ENCODE measurements at regions not wholly inside any gene's neighbourhood (a gene's known extent, or its start where the extent isn't known, plus 50 kb on each side); places are given as distances from the start of the nearest gene placed in this dataset.

DNA sequence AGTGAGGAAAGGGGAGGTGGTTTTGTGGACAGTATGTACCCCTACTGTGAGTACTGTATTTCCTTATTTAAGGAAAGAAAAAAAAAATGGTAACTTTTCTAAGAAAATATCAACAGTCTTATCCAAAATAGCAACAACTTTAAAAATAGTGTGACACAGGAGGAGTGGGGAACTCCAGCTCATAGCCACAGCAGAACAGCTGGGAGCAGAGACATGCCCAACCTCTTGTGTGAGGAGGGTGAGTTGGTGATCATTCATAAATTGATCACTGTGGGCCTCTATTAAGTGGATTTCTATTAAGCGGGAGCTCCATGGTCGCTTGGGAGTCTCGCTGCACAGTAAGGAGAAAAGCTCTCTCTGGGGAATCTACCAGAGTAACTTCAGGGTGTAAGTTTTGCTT is 158.8 kb upstream of the DUSP10 start:
- Histone ChIP-seq H2AFZ (ENCODE audit: low read length) (no peak overlapping the region), H3F3A (ENCODE audit: low read depth) (no peaks in the 10 kb centered on the region), H3K79me2 (ENCODE audit: insufficient read depth, low read length) (no peaks in the 10 kb centered on the region), H3K4me2 (ENCODE audit: low read depth, low read length, poor library complexity, severe bottlenecking) (no peak overlapping the region), H3K27me3 (ENCODE audit: insufficient read depth, low read length, poor library complexity, severe bottlenecking) (no peaks in the 10 kb centered on the region), H4K20me1 (ENCODE audit: insufficient read depth, low read length, poor library complexity, severe bottlenecking) (no peaks in the 10 kb centered on the region), H3K4me1 (ENCODE audit: insufficient read depth, low read length, poor library complexity, severe bottlenecking) (peaks cover 13% of the 10 kb centered on the region), H3K9me2 (replicated peaks; ENCODE audit: low read depth, low read length) (no peaks in the 10 kb centered on the region), H3K9me3 (ENCODE audit: insufficient read depth, low read depth, low read length) (0 out of 2 replicates have a peak, but pooled peaks cover 4% of the 10 kb centered on the region), H3K9ac (ENCODE audit: low read depth, low read length, poor library complexity, severe bottlenecking) (no peak overlapping the region), H3K4me3 (ENCODE audit: low read length, poor library complexity, severe bottlenecking) (no peak overlapping the region), H3K36me3 (ENCODE audit: insufficient read depth, low read length) (no peaks in the 10 kb centered on the region)
- TF ChIP-seq, protein P1, sequence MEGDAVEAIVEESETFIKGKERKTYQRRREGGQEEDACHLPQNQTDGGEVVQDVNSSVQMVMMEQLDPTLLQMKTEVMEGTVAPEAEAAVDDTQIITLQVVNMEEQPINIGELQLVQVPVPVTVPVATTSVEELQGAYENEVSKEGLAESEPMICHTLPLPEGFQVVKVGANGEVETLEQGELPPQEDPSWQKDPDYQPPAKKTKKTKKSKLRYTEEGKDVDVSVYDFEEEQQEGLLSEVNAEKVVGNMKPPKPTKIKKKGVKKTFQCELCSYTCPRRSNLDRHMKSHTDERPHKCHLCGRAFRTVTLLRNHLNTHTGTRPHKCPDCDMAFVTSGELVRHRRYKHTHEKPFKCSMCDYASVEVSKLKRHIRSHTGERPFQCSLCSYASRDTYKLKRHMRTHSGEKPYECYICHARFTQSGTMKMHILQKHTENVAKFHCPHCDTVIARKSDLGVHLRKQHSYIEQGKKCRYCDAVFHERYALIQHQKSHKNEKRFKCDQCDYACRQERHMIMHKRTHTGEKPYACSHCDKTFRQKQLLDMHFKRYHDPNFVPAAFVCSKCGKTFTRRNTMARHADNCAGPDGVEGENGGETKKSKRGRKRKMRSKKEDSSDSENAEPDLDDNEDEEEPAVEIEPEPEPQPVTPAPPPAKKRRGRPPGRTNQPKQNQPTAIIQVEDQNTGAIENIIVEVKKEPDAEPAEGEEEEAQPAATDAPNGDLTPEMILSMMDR (conservative IDR thresholded peaks at IDR 0.05; ENCODE audit: low read length): no peak
- TF ChIP-seq EZH2phosphoT487 (IDR thresholded peaks at IDR 0.05; ENCODE audit: borderline replicate concordance): no peak

GRCh38 chr1:221897321-221897721 is 155.4 kb upstream of the DUSP10 start:
- Histone ChIP-seq H3K4me2 (ENCODE audit: low read depth, low read length, poor library complexity, severe bottlenecking) (no peak overlapping the region), H3K4me3 (ENCODE audit: low read length, poor library complexity, severe bottlenecking) (no peak overlapping the region), H3K36me3 (ENCODE audit: insufficient read depth, low read length) (no peaks in the 10 kb centered on the region), H3K4me1 (ENCODE audit: insufficient read depth, low read length, poor library complexity, severe bottlenecking) (peaks cover 7% of the 10 kb centered on the region), H3K79me2 (ENCODE audit: insufficient read depth, low read length) (no peaks in the 10 kb centered on the region), H2AFZ (ENCODE audit: low read length) (no peak overlapping the region), H3K9me3 (ENCODE audit: insufficient read depth, low read depth, low read length) (peaks cover 6% of the 10 kb centered on the region; the same call in 1 of the 2 replicates), H3K9ac (ENCODE audit: low read depth, low read length, poor library complexity, severe bottlenecking) (no peak overlapping the region), H3K27me3 (ENCODE audit: insufficient read depth, low read length, poor library complexity, severe bottlenecking) (no peaks in the 10 kb centered on the region), H3F3A (ENCODE audit: low read depth) (no peaks in the 10 kb centered on the region), H3K9me2 (replicated peaks; ENCODE audit: low read depth, low read length) (no peaks in the 10 kb centered on the region), H4K20me1 (ENCODE audit: insufficient read depth, low read length, poor library complexity, severe bottlenecking) (no peaks in the 10 kb centered on the region)
- TF ChIP-seq EZH2phosphoT487 (IDR thresholded peaks at IDR 0.05; ENCODE audit: borderline replicate concordance): no peak
- TF ChIP-seq, protein P1 (conservative IDR thresholded peaks at IDR 0.05; ENCODE audit: low read length): no peak

GRCh38 chr1:221892301-221892830 is 150.5 kb upstream of the DUSP10 start:
- Histone ChIP-seq H2AFZ (ENCODE audit: low read length) (no peak overlapping the region), H3K4me3 (ENCODE audit: low read length, poor library complexity, severe bottlenecking) (no peak overlapping the region), H3K9me3 (ENCODE audit: insufficient read depth, low read depth, low read length) (peaks cover 6% of the 10 kb centered on the region; the same call in 1 of the 2 replicates), H4K20me1 (ENCODE audit: insufficient read depth, low read length, poor library complexity, severe bottlenecking) (no peaks in the 10 kb centered on the region), H3K27me3 (ENCODE audit: insufficient read depth, low read length, poor library complexity, severe bottlenecking) (no peaks in the 10 kb centered on the region), H3K9me2 (replicated peaks; ENCODE audit: low read depth, low read length) (no peaks in the 10 kb centered on the region), H3K9ac (ENCODE audit: low read depth, low read length, poor library complexity, severe bottlenecking) (no peak overlapping the region), H3K4me2 (ENCODE audit: low read depth, low read length, poor library complexity, severe bottlenecking) (no peak overlapping the region), H3K79me2 (ENCODE audit: insufficient read depth, low read length) (no peaks in the 10 kb centered on the region), H3K36me3 (ENCODE audit: insufficient read depth, low read length) (no peaks in the 10 kb centered on the region), H3K4me1 (ENCODE audit: insufficient read depth, low read length, poor library complexity, severe bottlenecking) (peaks cover 44% of the 10 kb centered on the region), H3F3A (ENCODE audit: low read depth) (no peaks in the 10 kb centered on the region)
- no peak for TF ChIP-seq EZH2phosphoT487 (IDR thresholded peaks at IDR 0.05; ENCODE audit: borderline replicate concordance)
- TF ChIP-seq, protein P1 (conservative IDR thresholded peaks at IDR 0.05; ENCODE audit: low read length): no peak; the same call in 1 of the 2 replicates
